PC-9 (cell line): ENCODE measurements at regions not wholly inside any gene's neighbourhood (a gene's known extent, or its start where the extent isn't known, plus 50 kb on each side); places are given as distances from the start of the nearest gene placed in this dataset.

Experiments used
- BruUV-seq: library from RNA; stranded (reverse); fragments of 400-500 nt; replicated peaks from 2 replicates; lab custom pipeline; 2021; lab: Mats Ljungman, UMichigan
- CTCF ChIA-PET: fragments of 300-600 bp; sonication (Branson Sonifier 250); formaldehyde crosslinking; loops from one replicate; lab custom pipeline; 2022; ENCODE audit warnings: antibody characterized with exemption; lab: Charles Lee
- POLR2A ChIA-PET: fragments of 300-600 bp; sonication (Branson Sonifier 250); formaldehyde crosslinking; loops from one replicate; lab custom pipeline; 2022; ENCODE audit warnings: antibody characterized with exemption; ENCODE audit not compliant: unreplicated experiment; lab: Charles Lee
- DNase-seq, 2 experiments: peaks; one replicate each; pipeline versions ENCODE4 v3.0.0 to v3.0.0-alpha.2; 2015 to 2022; ENCODE audit warnings: mixed read lengths in 1 of 2
- H2AFZ ChIP-seq: fragments of 200-600 bp; sonication (generic); 2 replicates; pipeline ENCODE4 v1.8.1; 2017; ENCODE audit warnings: antibody characterized with exemption
- H3F3A ChIP-seq: fragments of 200-600 bp; sonication (generic); 2 replicates; pipeline ENCODE4 v1.8.1; 2017; ENCODE audit warnings: antibody characterized with exemption, mild to moderate bottlenecking, low read depth; ENCODE audit not compliant: insufficient read depth
- H3K27ac ChIP-seq: fragments of 200-600 bp; sonication (generic); 2 replicates; pipeline ENCODE4 v1.6.1; 2016; ENCODE audit warnings: mixed run types
- H3K27me3 ChIP-seq: fragments of 200-600 bp; sonication (generic); 2 replicates; pipeline ENCODE4 v1.6.1; 2016; ENCODE audit warnings: low read depth, mixed run types; ENCODE audit not compliant: insufficient read depth
- H3K36me3 ChIP-seq: fragments of 200-600 bp; sonication (generic); 2 replicates; pipeline ENCODE4 v1.6.1; 2016; ENCODE audit warnings: low read depth, mixed run types
- H3K4me1 ChIP-seq: fragments of 200-600 bp; sonication (generic); replicated peaks from 2 replicates; pipeline ENCODE4 v1.6.1; 2016; ENCODE audit warnings: mixed run types; ENCODE audit not compliant: insufficient read depth
- H3K4me2 ChIP-seq: fragments of 200-600 bp; sonication (generic); 2 replicates; pipeline ENCODE4 v1.6.1; 2017; ENCODE audit warnings: mixed run types
- H3K4me3 ChIP-seq: fragments of 200-600 bp; sonication (generic); 2 replicates; pipeline ENCODE4 v1.6.1; 2016; ENCODE audit warnings: mixed run types
- H3K79me2 ChIP-seq: fragments of 200-600 bp; sonication (generic); 2 replicates; pipeline ENCODE4 v1.6.1; 2017; ENCODE audit warnings: low read depth, mixed run types
- H3K9me2 ChIP-seq: fragments of 200-600 bp; sonication (generic); 2 replicates; pipeline ENCODE4 v1.8.1; 2017; ENCODE audit warnings: mild to moderate bottlenecking; ENCODE audit not compliant: insufficient read depth
- H3K9me3 ChIP-seq: fragments of 200-600 bp; sonication (generic); 2 replicates; pipeline ENCODE4 v1.8.1; 2016; ENCODE audit warnings: low read depth; ENCODE audit not compliant: insufficient read depth
- H4K20me1 ChIP-seq: fragments of 200-600 bp; sonication (generic); 2 replicates; pipeline ENCODE4 v1.8.1; 2017; ENCODE audit not compliant: insufficient read depth
- CTCF ChIP-seq: fragments of 200-600 bp; sonication (generic); conservative IDR thresholded peaks from 2 replicates; pipeline ENCODE4 v1.6.1; 2017; ENCODE audit warnings: mixed run types, antibody characterized with exemption, mild to moderate bottlenecking, moderate library complexity
- EZH2 ChIP-seq: fragments of 200-600 bp; sonication (generic); IDR thresholded peaks from 2 replicates; pipeline ENCODE4 v1.8.0; 2017; ENCODE audit warnings: antibody characterized with exemption, low read depth
- intact Hi-C: fragments of 100-400 bp; cut with micrococcal nuclease; formaldehyde crosslinking; loops from one replicate; pipeline ENCODE4 v1.10.0; 2022; ENCODE audit not compliant: unreplicated experiment

- POLR2A ChIA-PET = no interaction called here
- CTCF ChIA-PET = no interaction called here
- H3K27me3 ChIP-seq = no peaks in the 10 kb centered on the region
- DNase-seq = no peak
- H3K36me3 ChIP-seq = no peaks in the 10 kb centered on the region
- BruUV-seq = no TSS peak
- H3F3A ChIP-seq = no peaks in the 10 kb centered on the region
- no peak overlapping the region for H3K27ac ChIP-seq
- intact Hi-C loops = no loop called here
- H3K4me1 ChIP-seq = no peaks in the 10 kb centered on the region
- no peaks in the 10 kb centered on the region for H3K9me2 ChIP-seq
- no peak overlapping the region for H2AFZ ChIP-seq
- H3K4me2 ChIP-seq = no peak overlapping the region
- no peaks in the 10 kb centered on the region for H4K20me1 ChIP-seq
- no peak overlapping the region for H3K4me3 ChIP-seq
- H3K9me3 ChIP-seq = no peaks in the 10 kb centered on the region
- TF ChIP-seq CTCF (no peak), EZH2 (no peak)
- no peaks in the 10 kb centered on the region for H3K79me2 ChIP-seq
Observed at GRCh38 chr4:66235876-66236275, 565.6 kb upstream of the EPHA5 start.

DNA sequence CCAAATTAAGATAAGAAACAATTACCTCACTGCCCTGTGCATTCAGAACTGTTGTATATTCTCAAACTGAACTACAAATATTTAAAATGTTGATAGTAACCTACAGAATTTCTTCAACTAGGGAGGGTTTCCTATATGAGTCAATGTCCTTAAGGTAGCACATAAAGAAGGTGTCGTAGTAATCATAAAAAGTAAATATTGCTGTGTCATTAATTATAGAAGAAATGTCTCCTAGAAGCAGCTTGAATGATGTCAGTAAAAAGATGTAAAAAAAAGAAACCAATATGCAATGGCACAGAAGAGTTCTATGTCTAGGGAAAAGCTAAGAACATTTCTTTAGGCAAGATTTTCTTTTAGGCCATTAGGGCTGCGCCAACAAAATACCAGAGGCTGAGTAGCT lies 559.6 kb upstream of the EPHA5 start:
- no peaks in the 10 kb centered on the region for H4K20me1 ChIP-seq
- H3K36me3 ChIP-seq = no peaks in the 10 kb centered on the region
- H3K79me2 ChIP-seq = no peaks in the 10 kb centered on the region
- intact Hi-C loops = no loop called here
- no peaks in the 10 kb centered on the region for H3K27me3 ChIP-seq
- DNase-seq = no peak
- POLR2A ChIA-PET = no interaction called here
- H3K4me1 ChIP-seq = no peaks in the 10 kb centered on the region
- no peaks in the 10 kb centered on the region for H3K9me3 ChIP-seq
- no peaks in the 10 kb centered on the region for H3F3A ChIP-seq
- CTCF ChIA-PET = no interaction called here
- no peak overlapping the region for H3K4me2 ChIP-seq
- BruUV-seq = no TSS peak
- no peak overlapping the region for H2AFZ ChIP-seq
- H3K9me2 ChIP-seq = no peaks in the 10 kb centered on the region
- no peak overlapping the region for H3K27ac ChIP-seq
- H3K4me3 ChIP-seq = no peak overlapping the region
- TF ChIP-seq CTCF (no peak), EZH2 (no peak)

DNA sequence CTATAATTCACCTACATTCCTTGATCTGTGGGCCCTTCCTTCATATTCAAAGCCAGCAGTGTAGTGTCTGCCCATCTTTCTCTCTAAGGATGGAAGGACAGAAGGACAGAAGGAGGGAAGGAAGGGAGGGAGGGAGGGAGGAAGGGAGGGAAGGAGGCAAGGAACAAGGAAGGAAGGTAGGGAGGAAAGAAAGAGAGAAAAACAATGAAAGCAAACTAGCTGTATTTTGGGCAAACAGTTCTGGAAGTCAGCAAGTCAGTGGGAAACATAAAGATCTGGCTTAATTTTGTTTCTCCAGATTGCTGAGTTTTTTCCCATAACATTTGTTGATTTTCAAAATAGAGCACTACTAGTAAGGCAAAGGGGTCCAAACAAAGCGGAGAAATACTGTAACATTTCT lies 555.2 kb upstream of the EPHA5 start:
- H3K4me2 ChIP-seq = no peak overlapping the region
- H3K9me3 ChIP-seq = no peaks in the 10 kb centered on the region
- H3K27ac ChIP-seq = no peak overlapping the region
- H3K27me3 ChIP-seq = no peaks in the 10 kb centered on the region
- H3K36me3 ChIP-seq = no peaks in the 10 kb centered on the region
- H3K4me3 ChIP-seq = no peak overlapping the region
- no peaks in the 10 kb centered on the region for H3F3A ChIP-seq
- H3K79me2 ChIP-seq = no peaks in the 10 kb centered on the region
- H4K20me1 ChIP-seq = no peaks in the 10 kb centered on the region
- CTCF ChIA-PET = no interaction called here
- POLR2A ChIA-PET = no interaction called here
- no peaks in the 10 kb centered on the region for H3K4me1 ChIP-seq
- BruUV-seq = no TSS peak
- DNase-seq = no peak
- no peaks in the 10 kb centered on the region for H3K9me2 ChIP-seq
- no peak for TF ChIP-seq CTCF
- TF ChIP-seq EZH2 = no peak
- intact Hi-C loops = no loop called here
- H2AFZ ChIP-seq = no peak overlapping the region
